ENCODE measurements at regions not wholly inside any gene's neighbourhood (a gene's known extent, or its start where the extent isn't known, plus 50 kb on each side); places are given as distances from the start of the nearest gene placed in this dataset.

DNA sequence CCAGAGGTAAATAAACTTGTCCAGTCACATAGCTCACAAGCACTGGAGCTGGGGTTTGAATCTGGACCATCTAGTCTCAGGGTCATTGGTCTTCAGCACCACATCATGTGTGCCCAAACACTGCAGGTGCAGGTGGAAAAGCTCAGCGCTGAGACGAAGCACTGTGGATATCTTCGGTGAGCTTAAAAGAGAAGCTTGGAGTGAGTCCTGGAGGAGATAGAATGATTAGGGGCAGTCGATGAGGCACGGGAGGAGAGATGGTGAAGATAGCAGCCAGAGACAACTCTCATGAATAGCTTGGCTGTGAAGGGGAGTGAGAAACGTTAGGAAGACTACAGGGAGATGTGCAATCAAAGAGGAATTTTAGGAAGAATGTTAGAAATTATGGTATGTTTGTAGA is 389.3 kb downstream of the FGF9 start:
- TF ChIP-seq, protein P1, sequence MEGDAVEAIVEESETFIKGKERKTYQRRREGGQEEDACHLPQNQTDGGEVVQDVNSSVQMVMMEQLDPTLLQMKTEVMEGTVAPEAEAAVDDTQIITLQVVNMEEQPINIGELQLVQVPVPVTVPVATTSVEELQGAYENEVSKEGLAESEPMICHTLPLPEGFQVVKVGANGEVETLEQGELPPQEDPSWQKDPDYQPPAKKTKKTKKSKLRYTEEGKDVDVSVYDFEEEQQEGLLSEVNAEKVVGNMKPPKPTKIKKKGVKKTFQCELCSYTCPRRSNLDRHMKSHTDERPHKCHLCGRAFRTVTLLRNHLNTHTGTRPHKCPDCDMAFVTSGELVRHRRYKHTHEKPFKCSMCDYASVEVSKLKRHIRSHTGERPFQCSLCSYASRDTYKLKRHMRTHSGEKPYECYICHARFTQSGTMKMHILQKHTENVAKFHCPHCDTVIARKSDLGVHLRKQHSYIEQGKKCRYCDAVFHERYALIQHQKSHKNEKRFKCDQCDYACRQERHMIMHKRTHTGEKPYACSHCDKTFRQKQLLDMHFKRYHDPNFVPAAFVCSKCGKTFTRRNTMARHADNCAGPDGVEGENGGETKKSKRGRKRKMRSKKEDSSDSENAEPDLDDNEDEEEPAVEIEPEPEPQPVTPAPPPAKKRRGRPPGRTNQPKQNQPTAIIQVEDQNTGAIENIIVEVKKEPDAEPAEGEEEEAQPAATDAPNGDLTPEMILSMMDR (IDR thresholded peaks at IDR 0.05): no peak
- no peak for TF ChIP-seq POLR2A (IDR thresholded peaks at IDR 0.05)

Measured in testis (tissue), 2 donors.